HL-60 (cell line): ENCODE measurements at regions not wholly inside any gene's neighbourhood (a gene's known extent, or its start where the extent isn't known, plus 50 kb on each side); places are given as distances from the start of the nearest gene placed in this dataset.

Source experiments
- DNase-seq, 2 experiments: peaks; one replicate each; pipeline ENCODE4 v3.0.0-alpha.2; 2010 to 2020; ENCODE audit warnings: low read depth in 1 of 2, low spot score in 1 of 2
- H3K27ac ChIP-seq: fragments of 250-450 bp; sonication (Bioruptor Pico); replicated peaks from 2 replicates; pipeline ENCODE4 v1.5.1; 2020; ENCODE audit warnings: mild to moderate bottlenecking, moderate library complexity
- H3K27me3 ChIP-seq: fragments of 250-450 bp; sonication (Bioruptor Pico); 2 replicates; pipeline ENCODE4 v1.5.1; 2021; ENCODE audit warnings: mild to moderate bottlenecking, moderate library complexity; ENCODE audit not compliant: insufficient read depth, poor library complexity, severe bottlenecking
- H3K4me3 ChIP-seq: replicated peaks from 2 replicates; pipeline ENCODE4 v1.5.1; 2011; ENCODE audit warnings: mild to moderate bottlenecking, control low read depth, low read length; ENCODE audit not compliant: insufficient read depth
- GABPA ChIP-seq: IDR thresholded peaks from 2 replicates; pipeline ENCODE4 v1.6.1; 2012; ENCODE audit warnings: low read depth
- POLR2AphosphoS5 ChIP-seq: IDR thresholded peaks from 2 replicates; pipeline ENCODE4 v1.6.1; 2012; ENCODE audit warnings: low read depth
- SPI1 ChIP-seq: IDR thresholded peaks from 2 replicates; pipeline ENCODE4 v1.6.1; 2012; ENCODE audit warnings: low read depth, mild to moderate bottlenecking, borderline replicate concordance
- TF ChIP-seq, protein P1 (sequence below): IDR thresholded peaks from one replicate; pipeline ENCODE4 v1.5.1; 2011; ENCODE audit warnings: low read length, control low read depth, inconsistent platforms; ENCODE audit not compliant: insufficient read depth
- TF ChIP-seq, protein P2 (sequence below): IDR thresholded peaks from 2 replicates; pipeline ENCODE4 v1.6.1; 2012; ENCODE audit warnings: low read depth; ENCODE audit not compliant: insufficient replicate concordance

DNA sequence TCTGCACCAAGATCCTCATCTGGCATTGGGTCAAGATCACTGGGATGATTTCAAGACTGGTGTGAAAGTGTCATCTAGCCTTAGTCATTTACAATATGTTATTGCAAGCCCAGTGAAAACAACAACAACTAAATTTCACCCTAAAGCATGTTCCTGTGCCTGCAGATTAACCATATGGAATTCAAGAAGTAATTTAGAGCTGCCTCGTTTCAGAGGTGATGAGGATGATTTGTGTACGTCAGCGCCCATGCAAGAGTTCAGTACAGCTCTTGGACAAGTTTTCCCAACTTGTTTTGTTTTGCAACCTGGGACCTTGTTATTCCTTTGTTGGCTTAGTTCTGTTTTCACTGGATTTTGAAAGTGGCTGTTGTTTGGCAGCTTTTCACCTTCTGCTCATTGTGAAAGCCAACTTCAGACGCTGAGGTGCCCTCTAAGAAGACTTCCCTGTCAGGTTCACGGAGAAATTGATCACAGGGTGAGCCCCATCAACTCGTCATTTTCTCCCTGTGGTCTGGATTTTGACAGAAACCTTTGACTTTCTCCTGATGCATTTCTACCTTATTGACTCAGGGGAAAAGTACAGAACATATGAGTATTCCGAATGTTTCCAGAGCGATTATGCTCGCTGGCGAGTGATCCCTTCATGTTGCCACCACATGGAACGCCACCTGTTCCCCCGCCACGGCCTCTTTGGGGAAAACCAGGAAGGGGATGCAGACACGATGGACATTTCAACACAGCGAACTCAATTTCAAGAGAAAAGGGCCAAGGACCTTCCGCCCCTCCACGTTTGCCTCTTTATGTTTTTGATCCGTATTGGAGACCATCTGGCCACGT is 85.6 kb downstream of the FOXL1 start:
- DNase-seq = no peak
- Histone ChIP-seq H3K27me3 (no peaks in the 10 kb centered on the region), H3K27ac (no peak overlapping the region), H3K4me3 (no peak overlapping the region)
- TF ChIP-seq SPI1 (no peak), POLR2AphosphoS5 (no peak), GABPA (no peak)
- TF ChIP-seq, protein P1, sequence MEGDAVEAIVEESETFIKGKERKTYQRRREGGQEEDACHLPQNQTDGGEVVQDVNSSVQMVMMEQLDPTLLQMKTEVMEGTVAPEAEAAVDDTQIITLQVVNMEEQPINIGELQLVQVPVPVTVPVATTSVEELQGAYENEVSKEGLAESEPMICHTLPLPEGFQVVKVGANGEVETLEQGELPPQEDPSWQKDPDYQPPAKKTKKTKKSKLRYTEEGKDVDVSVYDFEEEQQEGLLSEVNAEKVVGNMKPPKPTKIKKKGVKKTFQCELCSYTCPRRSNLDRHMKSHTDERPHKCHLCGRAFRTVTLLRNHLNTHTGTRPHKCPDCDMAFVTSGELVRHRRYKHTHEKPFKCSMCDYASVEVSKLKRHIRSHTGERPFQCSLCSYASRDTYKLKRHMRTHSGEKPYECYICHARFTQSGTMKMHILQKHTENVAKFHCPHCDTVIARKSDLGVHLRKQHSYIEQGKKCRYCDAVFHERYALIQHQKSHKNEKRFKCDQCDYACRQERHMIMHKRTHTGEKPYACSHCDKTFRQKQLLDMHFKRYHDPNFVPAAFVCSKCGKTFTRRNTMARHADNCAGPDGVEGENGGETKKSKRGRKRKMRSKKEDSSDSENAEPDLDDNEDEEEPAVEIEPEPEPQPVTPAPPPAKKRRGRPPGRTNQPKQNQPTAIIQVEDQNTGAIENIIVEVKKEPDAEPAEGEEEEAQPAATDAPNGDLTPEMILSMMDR = no peak
- TF ChIP-seq, protein P2, sequence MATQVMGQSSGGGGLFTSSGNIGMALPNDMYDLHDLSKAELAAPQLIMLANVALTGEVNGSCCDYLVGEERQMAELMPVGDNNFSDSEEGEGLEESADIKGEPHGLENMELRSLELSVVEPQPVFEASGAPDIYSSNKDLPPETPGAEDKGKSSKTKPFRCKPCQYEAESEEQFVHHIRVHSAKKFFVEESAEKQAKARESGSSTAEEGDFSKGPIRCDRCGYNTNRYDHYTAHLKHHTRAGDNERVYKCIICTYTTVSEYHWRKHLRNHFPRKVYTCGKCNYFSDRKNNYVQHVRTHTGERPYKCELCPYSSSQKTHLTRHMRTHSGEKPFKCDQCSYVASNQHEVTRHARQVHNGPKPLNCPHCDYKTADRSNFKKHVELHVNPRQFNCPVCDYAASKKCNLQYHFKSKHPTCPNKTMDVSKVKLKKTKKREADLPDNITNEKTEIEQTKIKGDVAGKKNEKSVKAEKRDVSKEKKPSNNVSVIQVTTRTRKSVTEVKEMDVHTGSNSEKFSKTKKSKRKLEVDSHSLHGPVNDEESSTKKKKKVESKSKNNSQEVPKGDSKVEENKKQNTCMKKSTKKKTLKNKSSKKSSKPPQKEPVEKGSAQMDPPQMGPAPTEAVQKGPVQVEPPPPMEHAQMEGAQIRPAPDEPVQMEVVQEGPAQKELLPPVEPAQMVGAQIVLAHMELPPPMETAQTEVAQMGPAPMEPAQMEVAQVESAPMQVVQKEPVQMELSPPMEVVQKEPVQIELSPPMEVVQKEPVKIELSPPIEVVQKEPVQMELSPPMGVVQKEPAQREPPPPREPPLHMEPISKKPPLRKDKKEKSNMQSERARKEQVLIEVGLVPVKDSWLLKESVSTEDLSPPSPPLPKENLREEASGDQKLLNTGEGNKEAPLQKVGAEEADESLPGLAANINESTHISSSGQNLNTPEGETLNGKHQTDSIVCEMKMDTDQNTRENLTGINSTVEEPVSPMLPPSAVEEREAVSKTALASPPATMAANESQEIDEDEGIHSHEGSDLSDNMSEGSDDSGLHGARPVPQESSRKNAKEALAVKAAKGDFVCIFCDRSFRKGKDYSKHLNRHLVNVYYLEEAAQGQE = no peak

DNA sequence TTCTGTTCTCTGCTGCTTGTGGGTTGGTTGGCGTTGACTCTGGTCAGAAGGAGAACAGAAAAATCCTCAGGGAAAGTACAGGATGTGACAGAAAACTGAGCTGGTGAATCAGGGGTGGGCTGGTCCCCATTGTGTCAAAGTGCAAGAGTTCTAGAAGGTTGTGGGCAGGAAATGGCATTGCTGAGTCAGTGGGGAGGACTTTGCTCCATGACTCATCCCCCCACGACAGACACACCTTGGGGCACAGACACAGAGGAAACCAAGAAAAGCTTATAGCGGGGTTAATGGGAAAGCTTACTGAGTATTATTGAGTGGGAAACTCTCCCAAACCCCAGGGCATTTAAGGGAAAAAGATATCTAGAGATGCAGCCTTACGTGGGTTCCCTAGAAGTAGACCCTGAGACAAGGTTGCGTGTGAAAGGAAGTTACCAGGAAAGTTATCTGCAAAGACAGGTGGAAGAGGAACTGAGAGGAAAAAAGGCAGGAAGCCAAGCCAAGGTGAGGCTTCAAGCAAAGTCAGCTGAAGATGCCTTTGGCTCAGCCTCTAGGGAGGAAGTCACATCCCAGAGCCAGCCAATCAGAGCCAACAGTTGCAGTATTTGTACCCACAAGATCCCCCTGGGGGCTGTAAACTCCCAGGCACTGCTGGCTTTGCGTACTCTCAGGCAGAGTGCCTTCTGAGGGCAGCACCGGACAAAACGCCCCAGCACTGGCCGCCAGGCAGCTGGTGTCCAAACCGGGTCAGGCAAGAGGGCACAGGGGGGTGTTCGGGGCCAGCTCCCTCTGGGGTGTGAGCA is 86.4 kb downstream of the FOXL1 start:
- Histone ChIP-seq H3K27ac (no peak overlapping the region), H3K4me3 (no peak overlapping the region), H3K27me3 (no peaks in the 10 kb centered on the region)
- TF ChIP-seq, protein P2 = no peak
- TF ChIP-seq, protein P1 = no peak
- TF ChIP-seq GABPA (no peak), POLR2AphosphoS5 (no peak), SPI1 (no peak)
- no peak for DNase-seq

DNA sequence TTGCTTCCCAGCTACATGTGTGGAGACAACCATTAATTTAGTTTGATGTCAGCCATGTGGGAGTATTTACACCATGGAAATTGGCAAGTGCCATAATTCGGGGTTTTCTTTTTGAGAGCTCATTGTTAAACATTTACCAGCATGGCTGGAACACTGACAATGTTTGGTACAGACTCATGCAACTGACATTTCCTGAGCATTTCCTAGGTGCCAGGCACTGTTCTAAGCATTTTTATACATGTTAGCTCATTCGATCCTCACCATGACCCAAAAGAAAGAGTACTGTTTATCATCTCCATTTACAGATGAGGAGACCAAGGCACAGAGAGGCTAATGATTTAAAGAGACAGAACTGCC is 86.9 kb downstream of the FOXL1 start:
- H3K4me3 ChIP-seq = no peak overlapping the region
- H3K27ac ChIP-seq = no peak overlapping the region
- TF ChIP-seq, protein P2 = no peak
- TF ChIP-seq POLR2AphosphoS5 (no peak), SPI1 (no peak), GABPA (no peak)
- TF ChIP-seq, protein P1 = no peak
- H3K27me3 ChIP-seq = no peaks in the 10 kb centered on the region
- no peak for DNase-seq
